WTC11 (cell line): ENCODE measurements at regions not wholly inside any gene's neighbourhood (a gene's known extent, or its start where the extent isn't known, plus 50 kb on each side); places are given as distances from the start of the nearest gene placed in this dataset.

Experiments
- ARID4B ChIP-seq: sonication (generic); formaldehyde crosslinking; IDR thresholded peaks from 2 replicates; pipeline ENCODE4 v1.8.0; 2023; ENCODE audit warnings: missing genetic modification reagents, mild to moderate bottlenecking, borderline replicate concordance
- ATF1 ChIP-seq: sonication (generic); formaldehyde crosslinking; IDR thresholded peaks from 2 replicates; pipeline ENCODE4 v1.8.1; 2023; ENCODE audit warnings: mild to moderate bottlenecking, moderate library complexity, missing genetic modification reagents
- ATF3 ChIP-seq: sonication (generic); formaldehyde crosslinking; conservative IDR thresholded peaks from 2 replicates; pipeline ENCODE4 v1.8.1; 2022; ENCODE audit warnings: mild to moderate bottlenecking, missing genetic modification reagents
- CBFB ChIP-seq: sonication (generic); formaldehyde crosslinking; IDR thresholded peaks from 2 replicates; pipeline ENCODE4 v1.8.1; 2022; ENCODE audit warnings: mild to moderate bottlenecking, low read depth, missing genetic modification reagents
- CTCF ChIP-seq: fragments of 200-600 bp; IDR thresholded peaks from 2 replicates; pipeline ENCODE4 v1.8.0; 2022; ENCODE audit warnings: antibody characterized with exemption
- E2F1 ChIP-seq: sonication (generic); formaldehyde crosslinking; IDR thresholded peaks from 2 replicates; pipeline ENCODE4 v1.8.0; 2022; ENCODE audit warnings: mild to moderate bottlenecking, missing genetic modification reagents
- MAX ChIP-seq: sonication (generic); formaldehyde crosslinking; IDR thresholded peaks from 2 replicates; pipeline ENCODE4 v1.8.0; 2022; ENCODE audit warnings: mild to moderate bottlenecking, missing genetic modification reagents
- NFATC4 ChIP-seq: fragments of 250-450 bp; sonication (Bioruptor Pico); IDR thresholded peaks from 2 replicates; pipeline ENCODE4 v1.9.0; 2021; ENCODE audit warnings: mild to moderate bottlenecking
- NFE2L1 ChIP-seq: sonication (generic); formaldehyde crosslinking; IDR thresholded peaks from 2 replicates; pipeline ENCODE4 v1.8.1; 2023; ENCODE audit warnings: missing genetic modification reagents
- NR3C1 ChIP-seq: sonication (generic); formaldehyde crosslinking; conservative IDR thresholded peaks from 2 replicates; pipeline ENCODE4 v1.8.1; 2023; ENCODE audit warnings: low read depth, mild to moderate bottlenecking, missing genetic modification reagents
- RORB ChIP-seq: fragments of 250-450 bp; sonication (Bioruptor Pico); IDR thresholded peaks from 2 replicates; pipeline ENCODE4 v1.9.0; 2021; ENCODE audit warnings: mild to moderate bottlenecking
- STAT6 ChIP-seq: sonication (generic); formaldehyde crosslinking; conservative IDR thresholded peaks from 2 replicates; pipeline ENCODE4 v1.8.1; 2023; ENCODE audit warnings: mild to moderate bottlenecking, low read depth, missing genetic modification reagents, moderate library complexity
- USF1 ChIP-seq: sonication (generic); formaldehyde crosslinking; IDR thresholded peaks from 2 replicates; pipeline ENCODE4 v1.8.0; 2022; ENCODE audit warnings: mild to moderate bottlenecking, missing genetic modification reagents
- USF2 ChIP-seq: sonication (generic); formaldehyde crosslinking; IDR thresholded peaks from 2 replicates; pipeline ENCODE4 v1.8.1; 2023; ENCODE audit warnings: mild to moderate bottlenecking, missing genetic modification reagents, moderate library complexity
- ZMAT4 ChIP-seq: fragments of 250-450 bp; sonication (Bioruptor Pico); IDR thresholded peaks from 2 replicates; pipeline ENCODE4 v1.9.0; 2021; ENCODE audit warnings: mild to moderate bottlenecking
- ZNF232 ChIP-seq: sonication (generic); formaldehyde crosslinking; IDR thresholded peaks from 2 replicates; pipeline ENCODE4 v1.8.0; 2022; ENCODE audit warnings: mild to moderate bottlenecking, missing genetic modification reagents
- ZNF281 ChIP-seq: sonication (generic); formaldehyde crosslinking; IDR thresholded peaks from 2 replicates; pipeline ENCODE4 v1.8.0; 2023; ENCODE audit warnings: mild to moderate bottlenecking, missing genetic modification reagents
- ZNF416 ChIP-seq: fragments of 250-450 bp; sonication (Bioruptor Pico); IDR thresholded peaks from 2 replicates; pipeline ENCODE4 v1.9.0; 2021; ENCODE audit warnings: mild to moderate bottlenecking, inconsistent platforms
- ZNF423 ChIP-seq: fragments of 250-450 bp; sonication (Bioruptor Pico); IDR thresholded peaks from 2 replicates; pipeline ENCODE4 v2.1.2; 2022; ENCODE audit warnings: mild to moderate bottlenecking, moderate library complexity
- ZNF425 ChIP-seq: fragments of 250-450 bp; sonication (Bioruptor Pico); conservative IDR thresholded peaks from 2 replicates; pipeline ENCODE4 v1.9.0; 2021; ENCODE audit warnings: mild to moderate bottlenecking
- ZNF671 ChIP-seq: fragments of 250-450 bp; sonication (Bioruptor Pico); IDR thresholded peaks from 2 replicates; pipeline ENCODE4 v1.8.0; 2021; ENCODE audit warnings: mild to moderate bottlenecking

- TF ChIP-seq ARID4B = no peak
- TF ChIP-seq RORB (CRISPR knock-in tag) = no peak
- peak; percentile 55; the same call in 1 of the 2 replicates for TF ChIP-seq NFE2L1 (CRISPR knock-in tag)
- TF ChIP-seq NFATC4 (CRISPR knock-in tag) = no peak
- no peak for TF ChIP-seq NR3C1
- peak; percentile 45; the same call in 1 of the 2 replicates for TF ChIP-seq CBFB (CRISPR knock-in tag)
- no peak for TF ChIP-seq MAX (CRISPR knock-in tag)
- TF ChIP-seq ZNF425 (CRISPR knock-in tag) = no peak
- no peak for TF ChIP-seq ZNF232 (CRISPR knock-in tag)
- no peak for TF ChIP-seq ZNF671 (CRISPR knock-in tag)
- no peak; the same call in 1 of the 2 replicates for TF ChIP-seq ZNF423 (CRISPR knock-in tag)
- TF ChIP-seq ATF1 (CRISPR knock-in tag) = no peak
- TF ChIP-seq E2F1 (CRISPR knock-in tag) = no peak
- TF ChIP-seq USF1 (CRISPR knock-in tag) = no peak
- 0 out of 2 replicates have a peak, but pooled peaks have one; percentile 39 for TF ChIP-seq USF2 (CRISPR knock-in tag)
- no peak for TF ChIP-seq STAT6
- no peak for TF ChIP-seq CTCF
- TF ChIP-seq ZMAT4 (CRISPR knock-in tag) = peak; percentile 85
- TF ChIP-seq ZNF281 (CRISPR knock-in tag) = peak; percentile 67; the same call in 1 of the 2 replicates
- TF ChIP-seq ATF3 (CRISPR knock-in tag) = no peak
- TF ChIP-seq ZNF416 (CRISPR knock-in tag) = no peak
Measured at GRCh38 chr16:72722552-72722951, 325.4 kb downstream of the ZFHX3 start (continued).
